Loucy (cell line): ENCODE measurements at regions not wholly inside any gene's neighbourhood (a gene's known extent, or its start where the extent isn't known, plus 50 kb on each side); places are given as distances from the start of the nearest gene placed in this dataset.

ENCODE experiments used
- CTCF ChIP-seq: fragments of 200-600 bp; sonication (generic); conservative IDR thresholded peaks from 2 replicates; pipeline ENCODE4 v1.5.1; 2014; ENCODE audit warnings: mild to moderate bottlenecking, antibody characterized with exemption, low read length
- EZH2phosphoT487 ChIP-seq: fragments of 200-600 bp; IDR thresholded peaks from 2 replicates; pipeline ENCODE4 v1.6.1; 2018; ENCODE audit warnings: antibody characterized with exemption, mild to moderate bottlenecking, moderate library complexity, borderline replicate concordance

DNA sequence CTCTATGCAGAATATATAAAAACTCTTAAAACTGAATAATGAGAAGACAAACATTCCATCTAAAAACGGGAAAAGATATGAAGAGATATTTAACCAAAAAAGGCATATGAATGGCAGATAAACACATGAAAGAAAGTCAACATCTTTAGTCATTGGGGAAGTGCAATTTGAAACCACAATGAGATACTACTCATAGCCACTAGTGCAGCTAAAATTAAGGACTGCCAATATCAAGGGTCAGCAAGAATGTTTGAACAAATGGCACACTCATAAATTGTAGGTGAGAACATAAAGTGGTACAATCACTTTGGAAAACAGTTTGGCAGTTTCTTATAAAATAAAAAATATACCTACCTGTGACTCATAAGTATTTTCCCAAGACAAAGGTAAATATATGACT is 534.9 kb upstream of the DIPK2B start:
- no peak for TF ChIP-seq CTCF
- TF ChIP-seq EZH2phosphoT487, result no peak
